ELF-1 (cell line): ENCODE measurements at regions not wholly inside any gene's neighbourhood (a gene's known extent, or its start where the extent isn't known, plus 50 kb on each side); places are given as distances from the start of the nearest gene placed in this dataset.
"Not testable (repeated sequence)": the region's sequence is repeated elsewhere in the genome, so short reads cannot be mapped to it uniquely, and the experiment has no call there.

Experiments
- DNase-seq: peaks from one replicate; pipeline ENCODE4 v3.0.0-alpha.2; 2016; ENCODE audit warnings: low read depth, low spot score

DNA sequence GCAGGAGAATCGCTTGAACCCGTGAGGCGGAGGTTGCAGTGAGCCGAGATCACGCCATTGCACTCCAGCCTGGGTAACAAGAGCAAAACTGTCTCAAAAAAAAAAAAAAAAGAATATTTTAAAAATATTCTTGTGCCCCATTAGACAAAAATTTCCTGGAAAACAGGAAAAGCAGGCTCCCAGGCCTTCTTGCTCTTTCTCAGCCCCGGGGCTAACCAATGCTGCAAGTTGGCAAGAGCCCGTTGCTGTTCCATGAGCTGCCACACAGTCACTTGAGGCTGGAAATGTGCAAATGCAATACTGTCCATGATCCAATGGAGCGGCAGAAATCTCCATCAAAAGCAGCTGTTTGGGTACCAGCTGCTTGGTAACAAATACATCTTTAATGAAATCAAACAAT, 994.7 kb downstream of the VRK1 start:
- DNase-seq = no peak

DNA sequence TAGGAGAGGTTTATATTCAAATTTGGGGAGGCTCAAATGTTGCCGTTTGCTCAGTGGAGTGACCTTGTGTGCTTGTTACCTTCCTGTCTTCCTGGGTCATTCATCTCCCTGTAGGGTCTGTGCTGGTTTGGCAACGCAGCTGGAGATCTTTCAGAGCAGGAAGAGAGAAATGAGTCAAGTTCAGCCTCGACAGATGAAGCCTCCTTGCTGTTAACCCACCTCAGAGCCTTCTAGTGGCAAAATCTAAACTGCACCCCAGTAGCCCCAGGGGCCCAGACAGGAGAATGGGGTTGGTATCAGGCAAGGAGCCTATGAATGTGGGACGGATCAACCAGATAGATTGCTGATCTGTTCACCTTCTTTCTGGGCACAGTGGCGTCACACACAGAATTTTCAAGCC, 999.3 kb downstream of the VRK1 start:
- no peak for DNase-seq

DNA sequence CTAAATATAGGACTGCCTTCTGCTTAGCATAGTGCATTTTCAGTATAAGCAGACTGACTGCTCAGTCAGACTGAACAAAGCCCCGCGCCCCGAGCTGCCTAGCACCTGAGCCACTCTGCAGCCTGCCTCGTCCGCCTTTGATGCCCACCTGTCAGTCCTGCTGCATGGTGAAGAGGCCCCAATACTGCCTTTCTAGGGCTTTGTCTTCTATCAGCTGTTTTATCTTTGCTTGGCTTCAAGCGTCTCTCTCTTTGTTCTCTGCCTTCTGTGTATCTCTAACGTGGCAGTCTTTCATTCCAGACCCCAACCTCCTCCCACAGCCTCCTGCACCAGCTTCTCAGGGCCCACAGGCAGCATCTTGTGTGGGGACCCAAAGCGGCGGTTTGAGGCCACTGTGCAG, 1001.0 kb downstream of the VRK1 start:
- no peak for DNase-seq

DNA sequence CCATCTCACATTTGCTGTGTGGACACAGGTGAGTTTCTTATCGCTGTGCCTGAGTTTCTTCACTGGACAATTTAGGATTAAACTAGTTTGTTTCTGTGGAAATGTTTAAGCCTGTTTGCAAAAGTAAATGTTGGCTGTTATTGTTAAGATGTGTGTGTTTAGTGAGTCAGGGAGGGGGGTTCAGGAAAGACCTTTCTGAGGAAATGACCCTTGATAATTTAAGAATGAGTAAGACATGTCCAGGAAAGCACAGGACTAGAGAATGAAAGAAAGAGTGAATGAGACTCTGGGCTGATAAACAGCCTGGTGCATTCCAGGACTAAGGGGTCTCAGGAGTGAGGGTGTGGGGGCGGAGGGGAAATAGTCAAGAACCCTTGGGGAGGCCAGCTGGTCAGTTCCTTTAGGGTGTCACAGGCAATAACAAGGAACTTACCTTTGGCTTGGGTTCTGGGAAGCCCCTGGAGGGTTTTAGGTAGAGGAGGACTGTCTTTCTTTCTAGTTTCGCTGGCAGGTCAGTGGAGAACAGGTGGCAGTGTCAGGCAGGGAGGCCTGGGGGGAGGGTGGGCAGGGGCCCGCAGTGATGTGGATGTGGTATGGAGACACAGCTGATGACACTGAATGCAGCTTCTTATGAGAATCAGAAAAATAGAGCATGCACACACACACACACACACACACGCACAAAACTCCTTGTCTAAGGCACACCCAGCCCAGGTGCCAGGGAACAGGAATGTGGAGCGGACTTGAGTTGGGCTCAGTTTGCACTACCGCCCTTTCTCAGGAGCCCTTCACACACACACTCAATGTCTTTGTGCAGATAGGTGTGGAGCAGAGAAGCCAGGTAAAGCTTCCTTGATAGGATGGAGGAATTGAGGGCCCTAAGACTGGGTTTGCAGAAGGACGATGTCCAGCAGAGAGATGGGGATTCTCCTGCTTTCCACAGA, 1005.5 kb downstream of the VRK1 start:
- DNase-seq = no peak

DNA sequence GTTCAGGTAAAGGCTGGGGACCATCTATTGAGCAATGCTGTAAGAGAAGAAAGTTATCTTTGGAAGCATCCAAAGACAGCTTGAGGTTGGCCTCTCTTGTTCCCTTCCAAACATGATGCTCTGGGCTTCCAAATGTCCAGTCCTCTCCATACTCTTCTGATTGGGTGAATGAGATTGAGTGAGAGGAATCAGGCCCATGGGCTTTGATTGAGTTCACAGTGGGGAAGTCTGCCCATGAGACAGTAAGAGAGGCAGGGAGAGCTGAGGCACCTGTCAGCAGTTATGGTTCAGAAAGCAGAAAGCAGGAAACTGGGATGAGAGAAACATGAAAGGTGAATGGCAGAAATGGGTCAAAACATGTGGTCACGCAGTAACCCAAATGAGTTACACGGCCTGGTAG, 1006.9 kb downstream of the VRK1 start:
- no peak for DNase-seq

DNA sequence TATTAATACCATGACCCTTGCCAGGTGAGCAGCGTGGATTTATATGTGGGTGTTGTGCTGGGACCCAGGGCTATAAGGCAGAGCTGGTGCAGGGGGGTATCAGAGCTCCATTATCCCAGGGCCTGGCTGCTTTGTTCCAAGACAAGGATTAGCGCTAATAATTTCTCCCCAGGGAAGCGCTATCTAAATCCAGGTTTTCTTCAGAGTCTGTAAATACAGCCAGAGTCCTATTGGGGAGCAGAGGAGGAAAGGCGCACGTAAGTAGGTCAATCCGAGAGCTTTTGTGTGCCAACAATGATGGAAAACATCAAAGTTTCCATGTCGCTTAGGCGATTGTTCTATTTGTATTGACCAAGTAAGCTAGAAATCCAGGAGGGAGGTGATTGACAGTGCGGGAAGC, 1009.7 kb downstream of the VRK1 start:
- no peak for DNase-seq

DNA sequence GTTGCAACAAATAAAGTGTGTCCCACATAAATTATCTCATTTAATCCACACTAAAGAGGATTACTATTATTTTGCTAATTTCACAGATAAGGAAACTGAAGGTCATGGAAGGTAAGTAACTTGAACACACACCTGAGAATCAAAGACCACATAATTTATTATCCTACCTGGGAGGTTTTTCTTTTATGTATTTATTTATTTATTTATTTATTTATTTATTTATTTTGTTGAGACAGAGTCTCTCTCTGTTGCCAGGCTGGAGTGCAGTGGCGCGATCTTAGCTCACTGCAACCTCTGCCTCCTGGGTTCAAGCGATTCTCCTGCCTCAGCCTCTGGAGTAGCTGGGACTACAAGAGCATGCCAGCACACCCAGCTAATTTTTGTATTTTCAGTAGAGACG, 1011.4 kb downstream of the VRK1 start:
- DNase-seq = not testable (repeated sequence)

DNA sequence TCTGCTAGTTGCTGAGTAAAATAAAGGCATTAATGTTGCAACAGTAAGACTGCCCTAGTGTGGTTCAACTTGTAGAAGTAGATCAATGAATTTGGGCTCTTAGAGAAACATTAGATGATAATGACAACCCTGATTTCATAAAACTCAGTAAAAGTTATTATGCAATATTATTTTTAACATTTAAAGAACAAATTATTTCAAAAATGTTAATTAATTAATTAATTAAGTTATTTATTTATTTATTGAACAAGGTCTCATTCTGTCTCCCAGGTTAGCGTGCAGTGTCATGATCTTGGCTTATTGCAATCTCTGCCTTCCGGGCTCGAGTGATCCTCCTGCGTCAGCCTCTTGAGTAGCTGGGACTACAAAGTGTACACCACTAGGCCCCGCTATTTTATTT, 1016.4 kb downstream of the VRK1 start:
- DNase-seq = no peak

DNA sequence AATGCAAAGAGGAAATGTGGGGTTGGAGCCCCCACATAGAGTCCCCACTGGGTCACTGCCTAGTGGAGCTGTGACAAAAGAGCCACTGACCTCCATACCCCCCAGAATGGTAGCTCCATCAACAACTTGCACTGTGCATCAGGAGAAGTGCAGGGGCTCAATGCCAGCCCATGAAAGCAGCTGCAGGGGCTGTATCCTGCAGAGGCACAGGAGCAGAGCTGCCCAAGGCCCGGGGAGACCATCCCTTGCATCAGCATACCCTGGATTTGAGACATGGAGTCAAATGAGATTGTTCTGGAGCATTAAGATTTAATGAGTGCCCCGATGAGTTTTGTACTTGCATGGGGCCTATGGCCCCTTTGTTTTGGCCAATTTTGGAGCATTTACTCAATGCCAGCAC, 1023.6 kb downstream of the VRK1 start:
- DNase-seq = no peak

DNA sequence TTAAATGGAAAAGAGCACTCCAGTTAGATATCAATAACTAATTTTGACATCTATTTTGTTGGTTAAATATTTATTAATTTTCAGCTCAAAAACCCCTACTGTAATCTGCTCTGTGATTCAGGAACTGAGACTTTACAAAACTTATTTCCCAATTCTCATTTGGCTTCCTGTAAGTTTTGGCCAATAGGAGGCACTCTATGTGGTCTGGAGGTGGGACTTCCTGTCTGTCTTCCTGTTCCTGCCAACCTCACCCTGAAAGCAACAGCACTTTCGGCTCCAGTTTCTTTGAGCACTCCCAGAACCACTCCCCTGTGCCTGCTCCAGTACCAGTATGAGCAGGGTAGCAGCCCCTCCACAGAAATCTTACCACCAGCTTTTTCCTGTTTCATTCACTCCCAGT, 1027.0 kb downstream of the VRK1 start:
- no peak for DNase-seq

DNA sequence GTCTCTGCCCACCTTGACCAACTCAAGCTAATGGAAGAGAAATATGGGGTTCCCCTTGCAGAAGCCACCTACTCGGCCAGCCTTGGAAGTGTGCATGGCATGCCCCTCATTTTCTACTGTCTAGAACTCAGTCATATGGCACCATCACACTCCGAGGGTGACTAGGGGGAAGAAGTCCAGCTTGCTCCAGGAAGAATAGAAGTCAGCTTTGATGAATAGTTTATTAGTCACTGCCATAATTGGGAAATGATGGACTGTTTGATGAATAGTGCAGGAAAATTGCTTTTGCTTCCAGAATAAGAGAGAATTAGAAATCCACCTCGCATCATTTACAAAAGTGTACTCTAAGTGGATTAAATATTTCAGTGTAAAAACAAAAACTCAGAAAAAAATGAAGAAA, 1030.6 kb downstream of the VRK1 start:
- DNase-seq = no peak

DNA sequence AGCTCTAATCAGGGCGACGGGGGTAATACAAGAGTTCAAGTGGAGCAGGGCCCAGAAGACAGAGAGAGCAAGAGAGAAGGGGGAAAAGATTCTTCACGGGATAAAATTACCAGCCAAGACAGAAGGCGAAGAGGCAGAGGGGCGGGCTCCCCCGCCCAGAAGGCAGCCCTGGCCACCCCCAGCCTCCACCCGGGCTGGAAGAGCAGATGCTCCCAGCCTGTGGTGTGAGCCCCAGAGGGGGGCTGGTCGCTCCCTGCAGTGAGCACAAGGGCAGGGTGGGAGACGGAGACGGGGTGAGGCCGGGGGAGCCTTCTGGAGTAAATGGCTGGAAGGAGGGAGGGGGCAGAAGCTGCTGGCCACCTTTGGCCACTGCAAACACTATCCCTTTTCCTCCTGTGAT, 1035.6 kb downstream of the VRK1 start:
- no peak for DNase-seq

DNA sequence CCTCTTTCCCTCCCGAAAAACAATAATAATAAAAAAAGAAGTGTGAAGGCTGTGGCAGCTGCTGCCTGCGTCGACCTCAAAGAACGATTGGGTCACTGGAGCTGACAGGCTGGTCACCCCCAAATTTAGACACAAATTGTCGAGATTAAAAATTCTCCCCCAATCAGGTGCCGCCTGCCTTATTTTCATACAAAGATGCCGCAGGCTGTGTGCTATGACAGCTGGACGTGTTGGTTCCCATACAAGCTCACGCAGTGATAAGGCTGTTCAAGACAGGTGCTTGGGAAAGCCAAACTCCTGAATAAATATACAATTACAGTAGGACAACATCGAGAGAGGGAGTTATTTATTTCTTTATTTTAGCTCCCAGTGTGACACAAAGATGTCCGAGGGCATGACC, 1041.8 kb downstream of the VRK1 start:
- no peak for DNase-seq

DNA sequence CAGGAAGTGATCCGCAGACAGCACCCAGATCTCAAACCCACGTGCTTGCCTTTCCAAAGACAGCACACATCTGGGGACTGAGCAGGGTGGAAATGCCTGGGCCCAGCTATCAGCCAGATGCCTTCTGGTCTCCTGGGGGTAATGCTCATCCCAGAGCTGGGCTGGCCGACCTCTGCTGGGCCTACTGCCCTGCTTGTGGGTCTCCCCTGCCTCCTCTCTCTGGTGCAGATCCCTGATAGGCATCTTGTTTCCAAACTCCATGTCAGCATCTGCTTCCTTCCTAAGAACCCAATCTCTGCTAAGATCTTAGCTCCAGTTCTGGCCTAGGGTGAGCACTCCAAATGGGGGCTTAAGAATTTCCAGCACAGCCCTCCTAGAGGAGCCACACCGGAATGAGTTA, 1043.0 kb downstream of the VRK1 start:
- no peak for DNase-seq

DNA sequence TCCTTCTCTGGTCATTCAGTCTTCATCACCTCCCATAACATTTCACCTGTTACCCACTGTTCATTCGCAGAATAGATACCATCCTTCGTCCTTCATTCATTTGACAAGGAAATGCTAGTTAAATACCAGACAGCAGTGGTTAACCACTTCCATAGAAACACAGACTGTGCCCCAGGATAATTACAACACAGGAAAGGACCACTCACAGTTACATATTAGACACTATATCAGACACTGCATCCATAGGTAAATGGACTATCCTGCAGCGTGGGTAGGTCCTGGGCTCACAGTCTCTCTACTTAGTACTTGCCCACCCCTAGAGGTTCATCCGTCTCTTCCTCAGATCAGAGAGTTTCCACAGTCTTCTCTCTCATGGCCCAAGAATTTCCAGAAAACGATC, 1044.6 kb downstream of the VRK1 start:
- DNase-seq = no peak

DNA sequence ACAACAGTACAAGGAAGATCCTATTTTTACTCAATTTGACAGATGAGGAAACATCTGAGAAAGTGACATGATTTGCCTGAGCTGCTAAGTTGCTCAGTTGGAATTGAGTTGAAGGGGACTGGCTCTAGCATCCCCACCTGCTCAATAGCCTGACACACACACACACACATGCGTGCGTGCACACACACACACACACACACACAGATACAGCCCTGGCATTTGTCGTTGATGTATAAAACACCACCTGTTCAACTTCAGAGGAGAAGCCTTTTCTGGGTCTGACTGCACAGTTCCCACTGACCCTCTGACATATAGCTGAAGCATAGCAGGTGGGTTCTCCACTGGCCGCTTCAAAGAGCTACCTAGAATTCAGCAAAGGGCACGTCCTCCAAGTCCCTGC, 1045.9 kb downstream of the VRK1 start:
- no peak for DNase-seq

DNA sequence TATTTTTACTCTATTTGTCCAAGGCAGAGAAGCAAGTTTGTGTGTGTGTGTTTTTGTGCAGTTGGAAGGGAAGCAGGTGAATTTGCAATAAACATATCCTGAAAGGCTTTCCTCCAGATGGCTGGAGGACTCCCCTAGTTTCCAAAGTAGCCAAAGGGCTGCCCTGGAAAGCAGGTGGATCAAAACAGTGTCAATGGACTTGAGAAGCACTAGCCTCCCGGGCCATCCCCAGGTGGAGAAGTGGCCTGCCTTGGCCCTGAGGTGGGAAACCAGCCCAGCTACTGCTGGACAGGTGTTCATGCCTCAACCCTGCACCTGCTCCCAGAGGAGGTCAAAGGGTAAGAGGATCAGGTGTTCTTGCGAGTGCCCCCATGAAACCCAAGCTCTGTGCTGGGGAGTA, 1046.9 kb downstream of the VRK1 start:
- no peak for DNase-seq

DNA sequence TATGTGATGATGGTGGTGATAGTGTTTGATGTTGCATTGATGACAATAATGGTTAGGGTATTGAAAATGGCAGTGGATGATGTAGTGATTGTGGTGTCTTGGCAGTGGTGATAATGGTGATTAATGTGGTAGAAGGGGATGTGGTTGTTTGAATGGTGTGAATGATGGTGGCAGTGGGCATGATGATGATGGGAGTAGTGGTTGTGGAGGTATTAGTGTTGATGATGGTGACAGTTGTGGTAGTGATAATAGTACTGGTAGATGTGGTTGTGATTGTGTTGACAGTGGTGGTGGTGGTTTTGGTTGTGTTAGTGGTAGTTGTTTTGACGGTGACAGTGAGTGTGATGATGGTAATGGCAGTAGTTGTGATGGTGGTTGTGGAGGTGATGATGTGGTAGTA, 1049.0 kb downstream of the VRK1 start:
- no peak for DNase-seq

DNA sequence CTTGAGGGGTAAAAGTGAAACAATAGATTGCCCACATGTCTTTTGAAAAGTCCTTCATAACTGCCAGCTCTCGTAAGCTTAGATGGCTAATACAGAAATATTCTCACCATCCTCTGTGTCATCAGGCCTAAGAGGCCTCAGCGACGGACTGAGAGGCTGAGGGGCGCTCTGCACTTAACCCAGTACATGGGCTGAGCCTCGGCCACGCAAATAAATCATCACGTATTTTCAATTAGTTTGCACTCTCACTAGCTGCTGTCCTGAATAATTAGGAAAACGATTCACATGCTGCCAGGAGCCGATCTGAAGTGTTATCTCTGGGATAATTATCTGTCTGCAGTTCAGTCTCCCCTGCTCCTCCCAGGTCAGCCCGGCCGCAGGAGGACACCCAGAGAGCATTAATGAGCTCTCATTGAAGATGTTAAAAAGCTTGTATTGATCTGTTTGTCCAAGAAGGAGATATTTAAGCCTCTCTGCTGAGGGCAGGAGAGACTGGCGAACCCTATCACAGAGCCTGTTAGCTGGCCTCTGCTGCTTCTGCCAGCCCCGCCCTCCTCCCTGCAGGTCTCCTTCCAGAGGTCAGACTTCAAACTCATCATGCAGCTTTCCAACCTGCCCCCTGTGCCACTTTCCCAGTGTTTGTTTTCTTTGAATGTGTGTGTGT, 1051.3 kb downstream of the VRK1 start:
- DNase-seq = peak; percentile 43

DNA sequence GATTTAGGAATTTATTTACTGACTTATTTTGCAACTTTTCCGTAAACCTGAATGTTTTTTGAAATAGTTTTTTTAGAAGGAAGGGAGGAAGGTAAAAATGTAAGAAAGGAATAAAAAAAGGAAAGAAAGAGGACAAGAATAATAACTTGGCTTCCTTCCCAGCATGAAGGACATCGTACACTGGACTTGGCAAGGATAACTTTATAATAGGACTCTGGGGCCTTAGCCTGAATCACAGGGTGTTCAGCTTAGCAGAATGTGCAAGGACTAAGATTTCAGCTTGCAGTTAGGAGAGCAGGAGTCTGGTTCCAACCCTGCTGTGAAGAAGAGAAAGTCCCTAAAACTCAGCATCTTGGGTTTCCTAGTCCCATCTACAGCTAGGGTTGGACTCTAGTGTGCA, 1053.3 kb downstream of the VRK1 start:
- no peak for DNase-seq

DNA sequence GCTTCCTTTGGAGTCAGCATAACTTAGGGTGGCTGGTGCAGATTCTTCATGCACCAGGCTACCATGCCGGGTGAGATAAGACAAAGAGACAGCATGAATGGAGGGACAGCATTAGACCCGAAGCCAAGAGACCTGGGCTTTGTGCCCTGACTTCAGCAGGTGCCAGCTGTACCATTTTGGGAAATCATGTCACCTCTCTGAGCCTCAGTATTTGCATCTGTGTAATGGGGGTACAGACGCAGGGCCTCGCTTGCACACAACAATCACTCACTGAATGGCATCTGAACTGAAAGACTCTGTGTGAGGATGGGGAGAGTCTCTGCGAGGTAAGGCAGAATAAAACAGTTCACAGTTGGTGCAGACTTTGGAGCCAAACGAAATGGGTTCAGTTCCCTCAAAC, 1053.7 kb downstream of the VRK1 start:
- DNase-seq = no peak

DNA sequence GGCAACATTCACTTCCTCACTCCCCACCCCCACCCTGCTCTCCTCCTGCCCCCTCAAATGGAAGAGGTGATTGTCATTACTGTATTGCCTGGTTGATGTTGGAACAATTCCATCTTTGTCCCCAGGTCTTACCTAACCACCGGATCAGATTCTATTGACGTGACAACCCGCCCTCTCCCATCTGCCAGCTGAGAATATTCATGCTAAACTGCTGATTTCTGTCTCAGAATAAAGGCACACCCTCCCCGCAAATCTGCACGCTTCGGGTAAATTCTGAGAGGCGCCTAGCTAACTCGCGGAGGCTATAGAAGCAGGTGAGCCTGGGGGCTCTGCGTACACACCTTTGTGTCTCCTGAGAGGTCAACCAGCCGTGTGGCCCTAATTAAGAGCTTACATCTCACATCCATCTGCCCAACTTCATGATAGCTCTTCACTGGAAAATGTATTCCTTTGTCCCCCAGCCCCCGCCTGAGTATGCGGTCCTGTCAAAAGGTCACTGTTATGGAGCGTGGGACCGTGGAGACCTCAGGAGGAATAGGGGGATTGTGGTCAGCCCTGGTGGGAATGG, 1054.3 kb downstream of the VRK1 start:
- DNase-seq = no peak

DNA sequence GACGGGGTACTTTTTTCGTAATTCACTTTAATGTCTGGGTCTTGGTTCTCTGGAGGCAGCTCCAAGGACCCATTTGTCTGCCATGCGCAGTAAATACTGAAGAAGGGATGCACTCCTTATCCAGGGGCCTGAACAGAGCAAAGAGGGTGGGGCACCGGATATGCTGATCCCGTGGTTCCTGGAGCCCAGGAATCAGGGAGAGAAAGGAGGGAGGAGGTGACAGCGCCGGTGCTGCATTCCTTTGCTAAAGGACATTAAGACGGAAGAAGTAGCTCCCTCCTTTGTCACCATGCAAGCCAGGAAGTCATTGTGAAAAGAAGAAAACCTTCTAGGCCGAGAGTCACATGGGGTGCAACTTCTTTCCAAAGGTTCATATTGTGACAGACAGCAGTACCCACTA, 1057.7 kb downstream of the VRK1 start:
- DNase-seq = peak; percentile 7
